Osteoblast (primary cell): ENCODE measurements at regions not wholly inside any gene's neighbourhood (a gene's known extent, or its start where the extent isn't known, plus 50 kb on each side); places are given as distances from the start of the nearest gene placed in this dataset.

ENCODE experiments used
- DNase-seq: peaks from one replicate; pipeline ENCODE4 v3.0.0; 2011; ENCODE audit warnings: low spot score, mixed read lengths; ENCODE audit not compliant: insufficient read length; ENCODE audit errors: missing footprints
- H2AFZ ChIP-seq: 2 replicates; pipeline ENCODE4 v1.6.0; 2011; ENCODE audit warnings: mild to moderate bottlenecking, low read length
- H3K27ac ChIP-seq: 2 replicates; pipeline ENCODE4 v1.5.1; 2011; ENCODE audit warnings: mild to moderate bottlenecking, low read depth, low read length, moderate library complexity
- H3K27me3 ChIP-seq: 2 replicates; pipeline ENCODE4 v1.6.0; 2012; ENCODE audit warnings: mild to moderate bottlenecking, control low read depth, inconsistent platforms, low read length, moderate library complexity; ENCODE audit not compliant: insufficient read depth
- H3K36me3 ChIP-seq: 2 replicates; pipeline ENCODE4 v1.5.1; 2011; ENCODE audit warnings: mild to moderate bottlenecking, low read length, control low read depth, moderate library complexity; ENCODE audit not compliant: insufficient read depth
- H3K4me1 ChIP-seq: 2 replicates; pipeline ENCODE4 v1.5.1; 2011; ENCODE audit warnings: mild to moderate bottlenecking, low read length, control low read depth, moderate library complexity; ENCODE audit not compliant: insufficient read depth
- H3K4me2 ChIP-seq: 2 replicates; pipeline ENCODE4 v1.6.0; 2011; ENCODE audit warnings: mild to moderate bottlenecking, low read length; ENCODE audit not compliant: insufficient read depth
- H3K4me3 ChIP-seq: fragments of 200-600 bp; sonication (generic); 3 replicates; pipeline ENCODE4 v1.5.1; 2012; ENCODE audit warnings: mild to moderate bottlenecking, low read length, inconsistent platforms; ENCODE audit not compliant: insufficient read depth
- H3K79me2 ChIP-seq: 2 replicates; pipeline ENCODE4 v1.6.0; 2012; ENCODE audit warnings: mild to moderate bottlenecking, low read length, control low read depth, inconsistent platforms; ENCODE audit not compliant: insufficient read depth
- H3K9me3 ChIP-seq: 2 replicates; pipeline ENCODE4 v1.5.1; 2011; ENCODE audit warnings: low read depth, low read length, control low read depth
- H4K20me1 ChIP-seq: 2 replicates; pipeline ENCODE4 v1.6.0; 2012; ENCODE audit warnings: mild to moderate bottlenecking, low read length, control low read depth; ENCODE audit not compliant: insufficient read depth
- CTCF ChIP-seq: IDR thresholded peaks from 2 replicates; pipeline ENCODE4 v1.5.1; 2011; ENCODE audit warnings: mild to moderate bottlenecking, low read depth, low read length, moderate library complexity; ENCODE audit errors: extremely low read depth

GRCh38 chr2:126383800-126384199 lies 272.2 kb upstream of the GYPC start:
- no peaks in the 10 kb centered on the region for H3K4me1 ChIP-seq
- no peak overlapping the region for H3K4me2 ChIP-seq
- H3K27ac ChIP-seq: no peak overlapping the region
- H4K20me1 ChIP-seq: no peaks in the 10 kb centered on the region
- no peak for TF ChIP-seq CTCF
- no peak overlapping the region for H2AFZ ChIP-seq
- DNase-seq: no peak
- H3K9me3 ChIP-seq: no peaks in the 10 kb centered on the region
- H3K79me2 ChIP-seq: no peaks in the 10 kb centered on the region
- no peak overlapping the region for H3K4me3 ChIP-seq
- H3K36me3 ChIP-seq: no peaks in the 10 kb centered on the region
- no peaks in the 10 kb centered on the region for H3K27me3 ChIP-seq

DNA sequence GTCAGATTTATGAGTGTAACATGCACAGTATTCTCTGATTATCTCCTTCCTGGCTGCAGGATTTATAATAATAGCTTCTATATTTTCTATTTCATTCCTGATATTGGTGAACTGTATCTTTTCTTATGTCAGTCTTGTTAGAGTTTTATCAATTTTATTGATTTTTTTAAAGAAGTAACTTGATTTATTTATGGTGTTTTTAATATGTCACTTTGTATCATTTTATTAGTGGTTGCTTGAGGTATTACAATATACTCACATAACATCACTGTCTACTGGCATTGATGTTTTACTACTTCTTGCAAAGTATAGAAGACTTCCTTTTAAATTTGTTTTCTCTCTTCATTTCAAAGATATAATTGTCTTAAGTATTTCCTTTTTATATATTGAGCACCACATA lies 270.5 kb upstream of the GYPC start:
- Histone ChIP-seq H3K36me3 (no peaks in the 10 kb centered on the region), H3K27ac (no peak overlapping the region), H3K27me3 (no peaks in the 10 kb centered on the region), H3K4me2 (no peak overlapping the region), H4K20me1 (no peaks in the 10 kb centered on the region), H3K9me3 (no peaks in the 10 kb centered on the region), H3K4me3 (no peak overlapping the region), H3K79me2 (no peaks in the 10 kb centered on the region), H3K4me1 (no peaks in the 10 kb centered on the region), H2AFZ (no peak overlapping the region)
- TF ChIP-seq CTCF: no peak
- DNase-seq: no peak

DNA sequence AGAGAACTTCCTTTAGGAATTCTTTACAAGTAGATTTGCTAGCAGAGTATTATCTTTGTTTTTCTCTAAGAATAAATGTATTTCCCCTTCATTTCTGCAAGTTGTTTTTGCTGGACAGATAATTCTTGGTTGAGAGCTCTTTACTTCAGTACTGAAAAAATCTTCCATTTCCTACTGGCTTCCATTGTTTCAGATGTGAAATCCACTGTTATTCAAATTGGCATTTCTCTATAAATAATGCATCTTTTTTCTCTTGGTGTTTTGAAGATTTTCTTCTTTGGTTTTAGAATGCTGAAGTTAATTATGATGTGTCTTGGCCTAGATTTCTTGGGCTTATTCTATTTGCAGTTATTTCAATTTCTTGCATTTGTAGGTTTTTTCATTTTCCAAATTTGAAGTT lies 270.0 kb upstream of the GYPC start:
- no peaks in the 10 kb centered on the region for H3K36me3 ChIP-seq
- H3K27ac ChIP-seq: no peak overlapping the region
- no peaks in the 10 kb centered on the region for H3K27me3 ChIP-seq
- no peak for TF ChIP-seq CTCF
- H4K20me1 ChIP-seq: no peaks in the 10 kb centered on the region
- H3K79me2 ChIP-seq: no peaks in the 10 kb centered on the region
- no peak overlapping the region for H3K4me3 ChIP-seq
- H2AFZ ChIP-seq: no peak overlapping the region
- H3K4me2 ChIP-seq: no peak overlapping the region
- H3K4me1 ChIP-seq: no peaks in the 10 kb centered on the region
- no peak for DNase-seq
- no peaks in the 10 kb centered on the region for H3K9me3 ChIP-seq

GRCh38 chr2:126389446-126389845 lies 266.5 kb upstream of the GYPC start:
- no peak for DNase-seq
- H3K79me2 ChIP-seq: no peaks in the 10 kb centered on the region
- H3K36me3 ChIP-seq: no peaks in the 10 kb centered on the region
- no peak overlapping the region for H2AFZ ChIP-seq
- H3K9me3 ChIP-seq: no peaks in the 10 kb centered on the region
- no peak overlapping the region for H3K4me3 ChIP-seq
- no peaks in the 10 kb centered on the region for H4K20me1 ChIP-seq
- no peaks in the 10 kb centered on the region for H3K4me1 ChIP-seq
- H3K4me2 ChIP-seq: no peak overlapping the region
- H3K27me3 ChIP-seq: no peaks in the 10 kb centered on the region
- no peak for TF ChIP-seq CTCF
- no peak overlapping the region for H3K27ac ChIP-seq
